ENCODE measurements at regions not wholly inside any gene's neighbourhood (a gene's known extent, or its start where the extent isn't known, plus 50 kb on each side); places are given as distances from the start of the nearest gene placed in this dataset.

DNA sequence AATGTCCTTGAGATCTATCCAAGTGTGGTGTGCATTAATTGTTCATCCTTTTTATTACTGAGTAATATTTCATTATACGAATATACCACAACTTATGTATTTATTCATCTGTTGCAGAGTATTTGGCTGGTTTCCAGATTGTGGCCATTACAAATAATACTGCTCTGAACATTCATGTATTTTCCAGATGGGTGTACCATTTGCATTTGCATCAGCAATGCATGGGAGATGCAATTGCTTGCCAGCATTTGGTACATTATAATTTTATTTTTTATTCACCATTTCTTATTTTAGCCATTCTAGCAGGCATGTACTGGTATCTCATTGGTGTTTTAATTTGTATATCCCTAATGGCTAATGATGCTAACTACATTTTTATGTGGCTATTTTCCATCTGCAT lies 162.4 kb downstream of the SCG2 start:
- Histone ChIP-seq H2AFZ (replicated peaks; ENCODE audit: low read length, poor library complexity) (no peak overlapping the region), H4K20me1 (ENCODE audit: insufficient read depth, low read length) (no peaks in the 10 kb centered on the region), H2AK5ac (ENCODE audit: low read depth, low read length) (no peak overlapping the region), H3K9me3 (ENCODE audit: control insufficient read depth, insufficient read depth, low read length) (no peaks in the 10 kb centered on the region), H3K27ac (ENCODE audit: insufficient read depth, low read length) (no peak overlapping the region), H3K9me1 (ENCODE audit: insufficient read depth, low read length) (no peaks in the 10 kb centered on the region), H3K9ac (ENCODE audit: low read depth, low read length) (no peak overlapping the region), H3K79me1 (ENCODE audit: low read depth in 1 of 2, low read length in 2 of 2) (no peaks in the 10 kb centered on the region), H2BK15ac (ENCODE audit: low read depth, low read length) (no peak overlapping the region), H3K27me3 (ENCODE audit: control insufficient read depth, insufficient read depth, low read length) (no peaks in the 10 kb centered on the region), H3K4ac (ENCODE audit: low read depth, low read length) (no peak overlapping the region), H3K56ac (ENCODE audit: extremely low read depth, insufficient read depth, low read length) (no peak overlapping the region), H3K23ac (ENCODE audit: low read depth, low read length) (no peak overlapping the region), H3K4me2 (ENCODE audit: low read depth, low read length) (no peak overlapping the region), H2BK120ac (ENCODE audit: low read depth, low read length) (no peak overlapping the region), H3K4me3 (ENCODE audit: insufficient read depth, low read depth, low read length) (no peak overlapping the region), H2AK9ac (replicated peaks; ENCODE audit: low read depth, low read length, poor library complexity) (no peak overlapping the region), H3K4me1 (ENCODE audit: control insufficient read depth, insufficient read depth, low read length) (no peaks in the 10 kb centered on the region), H2BK5ac (ENCODE audit: low read depth, low read length, poor library complexity, severe bottlenecking) (no peak overlapping the region), H3K36me3 (ENCODE audit: control insufficient read depth, insufficient read depth, low read length) (no peaks in the 10 kb centered on the region), H4K91ac (ENCODE audit: insufficient read depth, low read depth, low read length) (no peak overlapping the region), H4K5ac (ENCODE audit: low read depth, low read length) (no peak overlapping the region), H2BK20ac (ENCODE audit: low read depth, low read length) (no peak overlapping the region), H4K8ac (ENCODE audit: low read depth in 2 of 2, low read length in 2 of 2) (no peak overlapping the region), H3K14ac (replicated peaks; ENCODE audit: low read depth, low read length) (no peak overlapping the region), H3K18ac (ENCODE audit: low read depth, low read length) (no peak overlapping the region)
- dilution Hi-C loops (cut with HindIII; ENCODE audit: low sequenced_read_pairs, unreplicated experiment) (no loop called here), in situ Hi-C loops (cut with MboI; ENCODE audit: low sequenced_read_pairs) (no loop called here), intact Hi-C loops (cut with micrococcal nuclease) (no loop called here)
- WGBS, 2 experiments (ENCODE audit: extremely low coverage in 2 of 2, insufficient read length in 1 of 2) = no CpG with 5 or more reads among the region's 1 CpG
- CTCF ChIA-PET = no interaction called here
- no TSS peak for BruUV-seq (replicated peaks)
- DNase-seq = no peak
- ATAC-seq (ENCODE audit: low read depth) = no peak
- TF ChIP-seq FOS (IDR thresholded peaks at IDR 0.05; ENCODE audit: low read depth, low read length) = no peak
- no peak for TF ChIP-seq BHLHE40 (IDR thresholded peaks at IDR 0.05; ENCODE audit: low read depth, low read length)
- no peak for TF ChIP-seq RFX5 (IDR thresholded peaks at IDR 0.05; ENCODE audit: low read depth, low read length)
- TF ChIP-seq, protein P1, sequence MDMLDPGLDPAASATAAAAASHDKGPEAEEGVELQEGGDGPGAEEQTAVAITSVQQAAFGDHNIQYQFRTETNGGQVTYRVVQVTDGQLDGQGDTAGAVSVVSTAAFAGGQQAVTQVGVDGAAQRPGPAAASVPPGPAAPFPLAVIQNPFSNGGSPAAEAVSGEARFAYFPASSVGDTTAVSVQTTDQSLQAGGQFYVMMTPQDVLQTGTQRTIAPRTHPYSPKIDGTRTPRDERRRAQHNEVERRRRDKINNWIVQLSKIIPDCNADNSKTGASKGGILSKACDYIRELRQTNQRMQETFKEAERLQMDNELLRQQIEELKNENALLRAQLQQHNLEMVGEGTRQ (IDR thresholded peaks at IDR 0.05; ENCODE audit: low read depth, low read length) = no peak
- no peak for TF ChIP-seq CEBPB (IDR thresholded peaks at IDR 0.05; ENCODE audit: low read depth, low read length)
- no peak for TF ChIP-seq RCOR1 (IDR thresholded peaks at IDR 0.05; ENCODE audit: insufficient replicate concordance, low read length)
- TF ChIP-seq RAD21 (IDR thresholded peaks at IDR 0.05; ENCODE audit: low read length) = no peak
- no peak for TF ChIP-seq MAFK (IDR thresholded peaks at IDR 0.05; ENCODE audit: low read depth, low read length)
- no peak for TF ChIP-seq NFE2L2 (IDR thresholded peaks at IDR 0.05; ENCODE audit: low read depth, low read length)
- TF ChIP-seq, protein P2, sequence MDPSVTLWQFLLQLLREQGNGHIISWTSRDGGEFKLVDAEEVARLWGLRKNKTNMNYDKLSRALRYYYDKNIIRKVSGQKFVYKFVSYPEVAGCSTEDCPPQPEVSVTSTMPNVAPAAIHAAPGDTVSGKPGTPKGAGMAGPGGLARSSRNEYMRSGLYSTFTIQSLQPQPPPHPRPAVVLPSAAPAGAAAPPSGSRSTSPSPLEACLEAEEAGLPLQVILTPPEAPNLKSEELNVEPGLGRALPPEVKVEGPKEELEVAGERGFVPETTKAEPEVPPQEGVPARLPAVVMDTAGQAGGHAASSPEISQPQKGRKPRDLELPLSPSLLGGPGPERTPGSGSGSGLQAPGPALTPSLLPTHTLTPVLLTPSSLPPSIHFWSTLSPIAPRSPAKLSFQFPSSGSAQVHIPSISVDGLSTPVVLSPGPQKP (IDR thresholded peaks at IDR 0.05; ENCODE audit: borderline replicate concordance, low read depth, low read length) = no peak
- TF ChIP-seq SMC3 (IDR thresholded peaks at IDR 0.05; ENCODE audit: low read depth, low read length) = no peak
- TF ChIP-seq CHD1 (IDR thresholded peaks at IDR 0.05; ENCODE audit: low read depth, low read length) = no peak
- POLR2A ChIA-PET (ENCODE audit: unreplicated experiment) = no interaction called here

Data from IMR-90 (cell line).